ENCODE measurements at regions not wholly inside any gene's neighbourhood (a gene's known extent, or its start where the extent isn't known, plus 50 kb on each side); places are given as distances from the start of the nearest gene placed in this dataset.

DNA sequence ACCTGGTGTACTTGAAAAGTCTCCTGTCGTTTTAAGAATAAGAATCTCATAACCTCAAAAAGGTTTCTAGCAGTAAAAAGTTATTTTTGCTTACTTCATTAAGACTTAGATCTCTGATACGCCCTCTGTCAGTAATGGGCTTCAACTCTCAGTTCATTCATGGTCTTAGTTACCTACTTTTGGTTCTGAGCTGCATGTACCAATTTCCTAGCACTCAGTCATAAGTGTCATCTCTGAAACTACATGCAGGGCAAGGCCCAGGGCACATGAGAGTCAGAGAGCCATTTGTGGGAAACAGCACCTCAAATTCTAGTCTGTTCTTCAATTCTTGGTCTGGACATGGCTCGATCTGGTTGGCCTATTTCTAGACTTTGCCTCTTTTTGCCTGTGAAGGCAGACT lies 838.4 kb downstream of the FAM181B start:
- no peaks in the 10 kb centered on the region for H3K27me3 ChIP-seq (ENCODE audit: control insufficient read depth, insufficient read depth, low read length)
- DNase-seq (ENCODE audit: low read depth), result no peak
- POLR2A ChIA-PET, result no interaction called here
- H3K4me3 ChIP-seq (ENCODE audit: low read depth, low read length), result no peak overlapping the region
- CTCF ChIA-PET, result no interaction called here
- no peaks in the 10 kb centered on the region for H3K36me3 ChIP-seq (ENCODE audit: control insufficient read depth, insufficient read depth, low read length)
- TF ChIP-seq, protein P1, sequence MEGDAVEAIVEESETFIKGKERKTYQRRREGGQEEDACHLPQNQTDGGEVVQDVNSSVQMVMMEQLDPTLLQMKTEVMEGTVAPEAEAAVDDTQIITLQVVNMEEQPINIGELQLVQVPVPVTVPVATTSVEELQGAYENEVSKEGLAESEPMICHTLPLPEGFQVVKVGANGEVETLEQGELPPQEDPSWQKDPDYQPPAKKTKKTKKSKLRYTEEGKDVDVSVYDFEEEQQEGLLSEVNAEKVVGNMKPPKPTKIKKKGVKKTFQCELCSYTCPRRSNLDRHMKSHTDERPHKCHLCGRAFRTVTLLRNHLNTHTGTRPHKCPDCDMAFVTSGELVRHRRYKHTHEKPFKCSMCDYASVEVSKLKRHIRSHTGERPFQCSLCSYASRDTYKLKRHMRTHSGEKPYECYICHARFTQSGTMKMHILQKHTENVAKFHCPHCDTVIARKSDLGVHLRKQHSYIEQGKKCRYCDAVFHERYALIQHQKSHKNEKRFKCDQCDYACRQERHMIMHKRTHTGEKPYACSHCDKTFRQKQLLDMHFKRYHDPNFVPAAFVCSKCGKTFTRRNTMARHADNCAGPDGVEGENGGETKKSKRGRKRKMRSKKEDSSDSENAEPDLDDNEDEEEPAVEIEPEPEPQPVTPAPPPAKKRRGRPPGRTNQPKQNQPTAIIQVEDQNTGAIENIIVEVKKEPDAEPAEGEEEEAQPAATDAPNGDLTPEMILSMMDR (IDR thresholded peaks at IDR 0.05; ENCODE audit: insufficient read depth, low read depth, low read length), result no peak

DNA sequence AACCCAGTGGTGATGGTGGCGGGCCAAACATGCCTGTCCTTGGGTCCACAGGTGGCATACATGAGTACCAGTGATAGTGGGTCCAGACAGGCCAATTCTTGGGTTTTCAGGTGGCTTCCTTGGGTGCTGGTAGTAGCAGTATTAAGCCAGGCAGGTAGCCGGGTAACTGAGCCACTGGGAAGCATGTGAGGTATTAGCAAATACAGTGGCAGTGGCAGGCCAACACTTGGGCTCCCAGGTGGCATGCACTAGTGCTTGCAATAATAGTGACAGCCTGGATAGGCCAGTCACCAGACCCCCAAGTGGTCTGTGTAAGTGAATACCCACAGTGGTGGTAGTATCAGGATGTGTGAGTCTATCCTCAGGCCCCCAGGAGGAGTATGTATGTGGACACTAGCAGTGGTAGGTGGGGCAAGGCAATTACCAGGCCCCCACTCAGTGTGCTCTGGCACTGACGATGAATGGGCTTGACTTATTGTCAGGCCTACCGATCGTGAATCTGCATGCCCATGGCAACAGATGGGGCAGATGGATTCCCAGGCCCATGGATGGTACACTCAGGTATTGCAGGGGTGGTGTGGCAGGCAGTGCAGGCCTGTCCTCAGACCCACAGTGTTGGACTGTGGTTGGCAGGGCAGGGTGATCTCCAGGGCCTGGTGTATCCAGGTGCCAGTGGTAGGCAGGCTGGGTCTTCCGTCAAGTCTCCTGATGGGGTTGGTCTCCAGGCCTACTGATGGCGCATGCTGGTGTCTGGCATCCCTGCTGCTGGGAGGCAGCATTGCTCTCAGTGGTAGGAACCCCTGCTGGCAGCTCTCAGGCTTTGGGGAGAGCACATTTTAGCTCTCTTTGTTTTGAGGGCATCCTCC lies 840.7 kb downstream of the FAM181B start:
- POLR2A ChIA-PET, result no interaction called here
- H3K4me3 ChIP-seq (ENCODE audit: low read depth, low read length), result no peak overlapping the region
- no peak for DNase-seq (ENCODE audit: low read depth)
- H3K27me3 ChIP-seq (ENCODE audit: control insufficient read depth, insufficient read depth, low read length), result no peaks in the 10 kb centered on the region
- CTCF ChIA-PET, result no interaction called here
- TF ChIP-seq, protein P1 (IDR thresholded peaks at IDR 0.05; ENCODE audit: insufficient read depth, low read depth, low read length), result no peak
- no peaks in the 10 kb centered on the region for H3K36me3 ChIP-seq (ENCODE audit: control insufficient read depth, insufficient read depth, low read length)

DNA sequence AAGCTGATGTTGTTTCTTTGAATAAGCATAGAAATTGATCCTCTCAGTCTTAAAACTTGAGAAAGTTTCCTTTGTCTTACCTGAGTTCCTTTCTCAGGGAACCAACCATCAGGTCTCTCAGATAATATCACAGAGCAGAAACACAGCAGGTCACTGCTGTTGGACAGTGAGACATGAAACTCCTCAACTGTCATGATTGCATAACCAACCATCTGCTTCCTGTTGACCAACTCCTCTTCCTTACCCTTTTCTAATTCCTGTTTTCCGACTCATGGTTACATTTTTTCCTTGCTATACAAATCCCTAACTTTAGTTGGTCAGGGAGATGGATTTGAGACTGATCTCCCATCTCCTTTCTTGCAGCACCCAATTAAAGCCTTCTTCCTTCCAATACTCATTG lies 845.3 kb downstream of the FAM181B start:
- TF ChIP-seq, protein P1 (IDR thresholded peaks at IDR 0.05; ENCODE audit: insufficient read depth, low read depth, low read length), result no peak
- H3K27me3 ChIP-seq (ENCODE audit: control insufficient read depth, insufficient read depth, low read length), result no peaks in the 10 kb centered on the region
- H3K4me3 ChIP-seq (ENCODE audit: low read depth, low read length), result no peak overlapping the region
- ChIA-PET CTCF (no interaction called here), POLR2A (no interaction called here)
- no peak for DNase-seq (ENCODE audit: low read depth)
- H3K36me3 ChIP-seq (ENCODE audit: control insufficient read depth, insufficient read depth, low read length), result no peaks in the 10 kb centered on the region

DNA sequence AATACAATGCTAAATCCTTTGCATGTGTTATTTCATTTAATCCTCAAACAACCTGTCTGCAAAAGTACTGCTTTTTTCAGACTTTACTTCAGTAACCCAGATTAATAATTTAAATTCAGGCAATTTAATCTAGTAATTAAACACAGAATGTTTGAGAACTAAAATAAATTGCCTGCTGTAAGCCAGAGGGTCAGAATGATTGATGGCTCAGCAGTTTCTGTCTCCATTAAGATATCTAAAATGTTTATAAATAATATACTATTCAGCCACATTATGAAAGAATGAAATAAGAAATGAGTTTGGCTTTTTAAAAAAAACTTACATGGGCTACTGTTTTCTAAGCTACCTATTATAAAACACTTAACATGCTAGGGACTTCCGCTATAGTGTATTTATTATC lies 846.0 kb downstream of the FAM181B start:
- POLR2A ChIA-PET, result no interaction called here
- Histone ChIP-seq H3K4me3 (ENCODE audit: low read depth, low read length) (no peak overlapping the region), H3K36me3 (ENCODE audit: control insufficient read depth, insufficient read depth, low read length) (no peaks in the 10 kb centered on the region), H3K27me3 (ENCODE audit: control insufficient read depth, insufficient read depth, low read length) (no peaks in the 10 kb centered on the region)
- TF ChIP-seq, protein P1 (IDR thresholded peaks at IDR 0.05; ENCODE audit: insufficient read depth, low read depth, low read length), result no peak
- CTCF ChIA-PET, result no interaction called here
- no peak for DNase-seq (ENCODE audit: low read depth)

DNA sequence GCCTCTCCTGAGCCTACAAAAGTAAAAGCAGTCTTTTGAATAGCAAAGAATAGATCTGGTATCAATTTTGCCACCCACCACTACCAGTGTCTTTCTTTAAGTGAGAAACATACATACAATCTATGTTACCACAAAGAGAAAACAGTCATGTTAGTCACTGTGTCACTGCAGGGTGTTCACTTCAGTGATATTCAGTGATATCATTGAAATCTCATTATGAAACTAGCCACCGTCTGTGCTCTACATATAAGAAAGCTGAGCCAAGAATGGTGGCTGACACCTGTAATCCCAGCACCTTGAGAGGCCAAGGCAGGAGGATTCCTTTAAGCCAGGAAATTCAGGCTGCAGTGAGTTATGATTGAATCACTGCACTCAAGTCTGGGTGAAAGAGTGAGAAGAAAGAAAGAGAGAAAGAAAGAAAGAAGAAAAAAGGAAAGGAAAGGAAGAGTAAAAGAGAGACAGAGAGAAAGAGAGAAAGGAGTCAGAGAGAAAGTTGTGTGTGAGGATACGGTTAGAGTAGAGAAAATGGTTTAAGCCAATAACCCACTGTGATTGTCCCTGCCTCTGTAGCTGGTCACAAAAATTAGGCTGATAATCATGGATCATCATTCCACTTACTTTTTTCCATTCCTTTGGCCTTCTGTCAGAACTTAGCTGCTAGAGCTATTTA lies 847.1 kb downstream of the FAM181B start:
- CTCF ChIA-PET, result no interaction called here
- TF ChIP-seq, protein P1 (IDR thresholded peaks at IDR 0.05; ENCODE audit: insufficient read depth, low read depth, low read length), result no peak
- no peaks in the 10 kb centered on the region for H3K36me3 ChIP-seq (ENCODE audit: control insufficient read depth, insufficient read depth, low read length)
- DNase-seq (ENCODE audit: low read depth), result no peak
- H3K4me3 ChIP-seq (ENCODE audit: low read depth, low read length), result no peak overlapping the region
- POLR2A ChIA-PET, result no interaction called here
- H3K27me3 ChIP-seq (ENCODE audit: control insufficient read depth, insufficient read depth, low read length), result no peaks in the 10 kb centered on the region
